Lung (tissue), 11 donors: ENCODE measurements at regions not wholly inside any gene's neighbourhood (a gene's known extent, or its start where the extent isn't known, plus 50 kb on each side); places are given as distances from the start of the nearest gene placed in this dataset.

Experiments
- ATAC-seq: fragments of 200-7000 bp; cut with Tn5 transposase; one replicate; pipeline ENCODE4 v1.9.1; 2020; ENCODE audit warnings: moderate number of reproducible peaks; ENCODE audit not compliant: insufficient read depth, low FRiP score
- DNase-seq, 3 donors: peaks; one replicate each; pipeline ENCODE4 v3.0.0-alpha.2; 2013 to 2017
- H3K27ac ChIP-seq, 2 donors: one replicate each; pipeline ENCODE4 v1.5.1; 2013; ENCODE audit warnings: mild to moderate bottlenecking in 2 of 2, moderate library complexity in 2 of 2, control low read depth in 1 of 2, inconsistent platforms in 1 of 2, low read depth in 1 of 2, low read length in 1 of 2
- H3K27me3 ChIP-seq, 3 donors: one replicate each; pipeline ENCODE4 v1.5.1; 2013; ENCODE audit warnings: low read length in 2 of 3; ENCODE audit not compliant: control insufficient read depth in 3 of 3, insufficient read depth in 3 of 3
- H3K36me3 ChIP-seq, 4 donors: one replicate each; pipeline ENCODE4 v1.5.1; 2013; ENCODE audit warnings: low read length in 4 of 4, mild to moderate bottlenecking in 1 of 4, moderate library complexity in 1 of 4; ENCODE audit not compliant: control insufficient read depth in 4 of 4, insufficient read depth in 4 of 4
- H3K4me1 ChIP-seq, 5 donors: one replicate each; pipeline ENCODE4 v1.5.1; 2013; ENCODE audit warnings: low read length in 5 of 5, mild to moderate bottlenecking in 2 of 5, moderate library complexity in 1 of 5; ENCODE audit not compliant: control insufficient read depth in 5 of 5, insufficient read depth in 5 of 5
- H3K4me3 ChIP-seq: one replicate; pipeline ENCODE4 v1.5.1; 2013; ENCODE audit warnings: mild to moderate bottlenecking, control low read depth, moderate library complexity
- H3K9ac ChIP-seq, 2 donors: one replicate each; pipeline ENCODE4 v1.5.1; 2013; ENCODE audit warnings: low read length in 2 of 2, control low read depth in 1 of 2; ENCODE audit not compliant: insufficient read depth in 1 of 2
- H3K9me3 ChIP-seq, 4 donors: one replicate each; pipeline ENCODE4 v1.5.1; 2013; ENCODE audit warnings: low read length in 3 of 4, mild to moderate bottlenecking in 1 of 4, moderate library complexity in 1 of 4; ENCODE audit not compliant: control insufficient read depth in 4 of 4, insufficient read depth in 3 of 4
- WGBS, 2 donors: extraction: QIAGEN DNeasy Blood & Tissue Kit; methylation state at CpG; one replicate each; pipeline ENCODE4 v1.1.7; 2013; 5-methylcytosine and 5-hydroxymethylcytosine counted together
- TF ChIP-seq, protein P1 (sequence below): IDR thresholded peaks from 2 replicates; pipeline ENCODE4 v1.5.1; 2012; ENCODE audit warnings: mild to moderate bottlenecking; ENCODE audit errors: control extremely low read depth, extremely low read depth
- donor health status: control.
- donor health status: control.
- donor health status: Bipolar disorder and iron deficiency.
- donor health status: healthy.
- donor health status: DM: yes; HTN: yes; CAD: no.

DNA sequence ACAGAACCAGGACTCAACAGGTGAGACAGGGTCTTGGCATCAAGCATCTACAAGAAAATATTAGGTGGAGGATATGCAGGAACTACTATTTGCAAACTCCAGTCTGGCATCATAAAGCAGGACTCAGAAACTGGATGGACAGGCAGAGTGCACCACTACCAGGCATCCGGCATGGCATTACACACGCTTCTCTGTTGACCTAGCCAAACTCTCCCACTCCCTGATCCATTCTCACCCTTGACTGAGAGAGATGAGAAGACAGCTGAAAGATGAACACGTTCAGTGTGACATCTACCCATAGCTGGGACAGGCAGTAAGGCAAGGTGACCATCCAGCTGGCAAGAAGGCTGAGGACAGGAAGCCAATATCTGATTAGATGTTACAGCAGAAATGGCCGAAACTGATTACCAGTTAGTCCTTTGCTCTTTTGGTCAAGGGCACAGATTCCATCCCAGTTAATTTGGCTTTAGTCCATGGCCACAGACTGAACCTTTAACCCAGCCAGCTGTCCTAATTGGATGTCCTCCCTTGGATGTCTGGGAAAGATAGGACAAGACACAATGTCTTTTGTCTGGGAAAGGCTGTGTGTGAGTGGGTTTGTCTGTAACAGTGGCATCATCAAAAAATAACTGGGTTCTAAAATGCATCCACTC lies 71.6 kb downstream of the BBS10 start:
- no peak overlapping the region for H3K27ac ChIP-seq
- no peak overlapping the region for H3K4me3 ChIP-seq
- DNase-seq (peak in 1 of 3 donors; percentile 31), ATAC-seq (peak; percentile 51)
- H3K36me3 ChIP-seq: no peaks in the 10 kb centered on the region
- TF ChIP-seq, protein P1, sequence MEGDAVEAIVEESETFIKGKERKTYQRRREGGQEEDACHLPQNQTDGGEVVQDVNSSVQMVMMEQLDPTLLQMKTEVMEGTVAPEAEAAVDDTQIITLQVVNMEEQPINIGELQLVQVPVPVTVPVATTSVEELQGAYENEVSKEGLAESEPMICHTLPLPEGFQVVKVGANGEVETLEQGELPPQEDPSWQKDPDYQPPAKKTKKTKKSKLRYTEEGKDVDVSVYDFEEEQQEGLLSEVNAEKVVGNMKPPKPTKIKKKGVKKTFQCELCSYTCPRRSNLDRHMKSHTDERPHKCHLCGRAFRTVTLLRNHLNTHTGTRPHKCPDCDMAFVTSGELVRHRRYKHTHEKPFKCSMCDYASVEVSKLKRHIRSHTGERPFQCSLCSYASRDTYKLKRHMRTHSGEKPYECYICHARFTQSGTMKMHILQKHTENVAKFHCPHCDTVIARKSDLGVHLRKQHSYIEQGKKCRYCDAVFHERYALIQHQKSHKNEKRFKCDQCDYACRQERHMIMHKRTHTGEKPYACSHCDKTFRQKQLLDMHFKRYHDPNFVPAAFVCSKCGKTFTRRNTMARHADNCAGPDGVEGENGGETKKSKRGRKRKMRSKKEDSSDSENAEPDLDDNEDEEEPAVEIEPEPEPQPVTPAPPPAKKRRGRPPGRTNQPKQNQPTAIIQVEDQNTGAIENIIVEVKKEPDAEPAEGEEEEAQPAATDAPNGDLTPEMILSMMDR: no peak
- H3K9me3 ChIP-seq: no peaks in the 10 kb centered on the region
- no peaks in the 10 kb centered on the region for H3K27me3 ChIP-seq
- no peak overlapping the region for H3K9ac ChIP-seq
- H3K4me1 ChIP-seq: peaks cover 0 to 9% (median 5%) of the 10 kb centered on the region in 5 donors
- 67 to 68% methylated on average over 4 of the region's 4 CpGs for WGBS, 2 donors

DNA sequence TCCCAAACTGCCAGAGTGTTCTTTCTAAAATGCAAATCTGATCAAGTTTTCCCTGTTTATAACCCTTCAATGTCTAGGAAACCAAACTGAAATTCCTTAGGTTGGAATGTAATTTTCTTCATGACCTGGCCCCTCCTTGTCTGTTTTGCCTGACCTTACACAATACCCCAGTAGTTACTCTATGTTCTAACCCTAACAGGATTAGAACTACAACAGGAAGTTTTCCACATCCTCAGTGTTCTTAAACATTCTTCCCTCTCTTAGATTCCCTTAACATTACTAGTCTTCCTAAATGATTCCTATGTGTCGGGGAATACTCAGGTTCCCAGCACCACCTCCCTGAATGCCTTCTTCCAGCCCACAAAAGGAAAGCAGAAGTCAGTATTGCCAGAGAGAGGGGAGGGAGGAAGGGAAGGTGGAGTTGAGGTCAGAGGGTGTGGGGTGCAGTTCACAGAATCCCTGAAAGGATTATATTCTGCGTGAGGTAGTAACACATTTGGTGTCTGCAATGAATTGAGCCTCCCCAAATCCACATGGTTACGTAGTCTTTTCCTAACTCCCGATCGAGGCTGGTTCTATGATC lies 72.6 kb downstream of the BBS10 start:
- ATAC-seq: no peak
- Histone ChIP-seq H3K27ac (peak overlapping the region in 1 of 2 donors; percentile 17), H3K27me3 (no peaks in the 10 kb centered on the region), H3K36me3 (no peaks in the 10 kb centered on the region), H3K9me3 (no peaks in the 10 kb centered on the region), H3K9ac (no peak overlapping the region), H3K4me1 (peaks cover 0 to 9% (median 5%) of the 10 kb centered on the region in 5 donors), H3K4me3 (no peak overlapping the region)
- TF ChIP-seq, protein P1: no peak
- DNase-seq: no peak
- 78 to 85% methylated on average over 5 of the region's 5 CpGs for WGBS, 2 donors

DNA sequence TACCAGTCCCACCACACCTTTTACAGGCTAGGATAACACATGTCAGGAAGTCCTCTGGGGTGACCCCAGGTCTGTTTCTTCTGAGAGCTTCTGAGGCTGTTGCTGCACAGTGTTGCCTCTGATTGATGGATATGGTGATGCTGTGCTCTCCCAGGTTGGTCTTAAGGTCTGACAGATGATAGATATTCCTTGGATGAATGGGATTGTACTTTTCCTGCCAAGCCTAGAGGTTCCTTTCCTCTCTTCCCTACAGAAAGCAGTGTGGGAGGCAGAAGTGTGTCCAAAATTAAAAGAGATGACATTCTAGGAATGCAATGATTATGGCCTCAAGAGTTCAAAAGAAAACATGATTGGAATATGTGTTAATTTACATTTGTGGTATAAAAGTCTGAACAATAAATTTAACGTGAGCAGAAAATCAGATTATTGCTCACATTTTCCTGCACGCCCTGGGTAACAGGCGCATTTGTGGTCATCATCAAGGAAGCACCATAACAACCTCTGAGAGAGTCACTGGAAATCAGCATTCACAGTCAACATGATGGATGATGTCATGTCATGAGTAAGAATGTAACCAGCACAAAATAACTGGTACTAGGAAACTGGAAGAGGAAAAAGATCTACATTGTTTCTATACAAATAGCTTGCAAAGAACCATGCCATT lies 73.7 kb downstream of the BBS10 start:
- no peak for DNase-seq
- H3K36me3 ChIP-seq: no peaks in the 10 kb centered on the region
- H3K4me1 ChIP-seq: peaks cover 0 to 9% (median 5%) of the 10 kb centered on the region in 5 donors
- no peak overlapping the region for H3K4me3 ChIP-seq
- TF ChIP-seq, protein P1: no peak
- 87% methylated on average over 3 of the region's 3 CpGs for WGBS, 2 donors
- no peaks in the 10 kb centered on the region for H3K9me3 ChIP-seq
- H3K27ac ChIP-seq: no peak overlapping the region
- no peak overlapping the region for H3K9ac ChIP-seq
- no peak for ATAC-seq
- no peaks in the 10 kb centered on the region for H3K27me3 ChIP-seq
